ENCODE measurements at regions not wholly inside any gene's neighbourhood (a gene's known extent, or its start where the extent isn't known, plus 50 kb on each side); places are given as distances from the start of the nearest gene placed in this dataset.

- TF ChIP-seq CTCF (conservative IDR thresholded peaks at IDR 0.05) = no peak
- Mint-ChIP-seq H3K4me1 (no peaks in the 10 kb centered on the region), H3K27ac (ENCODE audit: unreplicated experiment) (no peak overlapping the region), H3K27me3 (ENCODE audit: low read depth) (no peaks in the 10 kb centered on the region), H3K4me3 (no peak overlapping the region), H3K9me3 (peaks cover 7% of the 10 kb centered on the region), H3K36me3 (ENCODE audit: low read depth) (no peaks in the 10 kb centered on the region)
- DNase-seq (ENCODE audit: low read depth, low spot score) = no peak
Measured at GRCh38 chr12:16984484-16984883, 378.5 kb upstream of the LMO3 start.

- no peak for DNase-seq (ENCODE audit: low read depth, low spot score)
- no peak for TF ChIP-seq CTCF (conservative IDR thresholded peaks at IDR 0.05)
- Mint-ChIP-seq H3K36me3 (ENCODE audit: low read depth) (no peaks in the 10 kb centered on the region), H3K27me3 (ENCODE audit: low read depth) (no peaks in the 10 kb centered on the region), H3K4me3 (no peak overlapping the region), H3K9me3 (no peaks in the 10 kb centered on the region), H3K27ac (ENCODE audit: unreplicated experiment) (no peak overlapping the region), H3K4me1 (no peaks in the 10 kb centered on the region)
Measured at GRCh38 chr12:16972923-16973770, 367.2 kb upstream of the LMO3 start.

GRCh38 chr12:16962889-16963288, 356.9 kb upstream of the LMO3 start:
- Mint-ChIP-seq H3K4me1 (no peaks in the 10 kb centered on the region), H3K36me3 (ENCODE audit: low read depth) (no peaks in the 10 kb centered on the region), H3K27me3 (ENCODE audit: low read depth) (no peaks in the 10 kb centered on the region), H3K9me3 (no peaks in the 10 kb centered on the region), H3K27ac (ENCODE audit: unreplicated experiment) (no peak overlapping the region), H3K4me3 (no peak overlapping the region)
- TF ChIP-seq CTCF (conservative IDR thresholded peaks at IDR 0.05) = no peak
- no peak for DNase-seq (ENCODE audit: low read depth, low spot score)

- no peaks in the 10 kb centered on the region for H3K27me3 Mint-ChIP-seq (ENCODE audit: low read depth)
- no peak overlapping the region for H3K4me3 Mint-ChIP-seq
- no peaks in the 10 kb centered on the region for H3K9me3 Mint-ChIP-seq
- TF ChIP-seq CTCF (conservative IDR thresholded peaks at IDR 0.05) = no peak
- H3K27ac Mint-ChIP-seq (ENCODE audit: unreplicated experiment) = no peak overlapping the region
- DNase-seq (ENCODE audit: low read depth, low spot score) = no peak
- no peaks in the 10 kb centered on the region for H3K36me3 Mint-ChIP-seq (ENCODE audit: low read depth)
- peaks cover 4% of the 10 kb centered on the region for H3K4me1 Mint-ChIP-seq
Measured at GRCh38 chr12:16955083-16955657, 349.2 kb upstream of the LMO3 start.

GRCh38 chr12:16949871-16950667, 344.1 kb upstream of the LMO3 start:
- H3K27me3 Mint-ChIP-seq (ENCODE audit: low read depth) = no peaks in the 10 kb centered on the region
- no peaks in the 10 kb centered on the region for H3K36me3 Mint-ChIP-seq (ENCODE audit: low read depth)
- H3K27ac Mint-ChIP-seq (ENCODE audit: unreplicated experiment) = peak overlapping the region; percentile 48
- DNase-seq (ENCODE audit: low read depth, low spot score) = no peak
- no peaks in the 10 kb centered on the region for H3K9me3 Mint-ChIP-seq
- TF ChIP-seq CTCF (conservative IDR thresholded peaks at IDR 0.05) = no peak
- H3K4me3 Mint-ChIP-seq = no peak overlapping the region
- H3K4me1 Mint-ChIP-seq = peaks cover 14% of the 10 kb centered on the region
